H1 (cell line): ENCODE measurements at regions not wholly inside any gene's neighbourhood (a gene's known extent, or its start where the extent isn't known, plus 50 kb on each side); places are given as distances from the start of the nearest gene placed in this dataset.

Experiments
- ASH2L ChIP-seq: fragments of 200-600, 300-600 bp; sonication (generic); IDR thresholded peaks from one replicate; pipeline ENCODE4 v1.7.1; 2017; ENCODE audit warnings: low read length
- CHD7 ChIP-seq: fragments of 300-600 bp; sonication (generic); IDR thresholded peaks from 2 replicates; pipeline ENCODE4 v1.7.1; 2012; ENCODE audit warnings: low read length, moderate library complexity, mild to moderate bottlenecking, inconsistent platforms; ENCODE audit not compliant: insufficient replicate concordance
- CREB1 ChIP-seq: IDR thresholded peaks from 2 replicates; pipeline ENCODE4 v1.6.1; 2012; ENCODE audit warnings: inconsistent platforms
- CTBP2 ChIP-seq: IDR thresholded peaks from 2 replicates; pipeline ENCODE4 v1.7.0; 2011; ENCODE audit warnings: borderline replicate concordance, mild to moderate bottlenecking, moderate library complexity, mixed read lengths, low read length; ENCODE audit not compliant: insufficient read depth, insufficient read length
- EGR1 ChIP-seq: IDR thresholded peaks from 2 replicates; pipeline ENCODE4 v1.6.1; 2011; ENCODE audit warnings: low read depth, low read length, borderline replicate concordance
- EP300 ChIP-seq, 2 experiments: IDR thresholded peaks; 1 replicate in 1 of 2; 2 replicates in 1 of 2; pipeline ENCODE4 v1.6.1; 2011 to 2012; ENCODE audit warnings: low read depth in 2 of 2, low read length in 2 of 2, mild to moderate bottlenecking in 2 of 2, borderline replicate concordance in 1 of 2, inconsistent platforms in 1 of 2, moderate library complexity in 1 of 2
- EZH2 ChIP-seq: fragments of 200-600 bp; sonication (generic); IDR thresholded peaks from 2 replicates; pipeline ENCODE4 v1.7.1; 2012; ENCODE audit warnings: low read depth, mild to moderate bottlenecking, moderate library complexity, low read length, inconsistent platforms; ENCODE audit not compliant: severe bottlenecking
- TEAD4 ChIP-seq: IDR thresholded peaks from 2 replicates; pipeline ENCODE4 v1.6.1; 2012; ENCODE audit warnings: low read depth, low read length, inconsistent platforms, mixed read lengths
- USF2 ChIP-seq: IDR thresholded peaks from 2 replicates; pipeline ENCODE4 v1.6.1; 2011; ENCODE audit warnings: low read length, improper control_type of control experiment
- YY1 ChIP-seq: IDR thresholded peaks from 2 replicates; pipeline ENCODE4 v1.6.1; 2011; ENCODE audit warnings: low read depth, mild to moderate bottlenecking, low read length

- TF ChIP-seq CHD7: no peak
- no peak for TF ChIP-seq USF2
- TF ChIP-seq EGR1: no peak
- no peak for TF ChIP-seq CREB1
- no peak for TF ChIP-seq ASH2L
- TF ChIP-seq EZH2: no peak
- no peak for TF ChIP-seq CTBP2
- TF ChIP-seq YY1: no peak
- no peak for TF ChIP-seq EP300 (IDR thresholded peaks at IDR 0.05; ENCODE audit: borderline replicate concordance in 1 of 2, low read depth in 2 of 2, low read length in 2 of 2)
- no peak for TF ChIP-seq TEAD4
Measured at GRCh38 chr2:5609201-5609600, 83.0 kb upstream of the SOX11 start (continued).
